ENCODE measurements at regions not wholly inside any gene's neighbourhood (a gene's known extent, or its start where the extent isn't known, plus 50 kb on each side); places are given as distances from the start of the nearest gene placed in this dataset.

- DNase-seq (ENCODE audit: insufficient read length, low spot score) (no peak), FAIRE-seq (no peak)
- TF ChIP-seq, protein P1, sequence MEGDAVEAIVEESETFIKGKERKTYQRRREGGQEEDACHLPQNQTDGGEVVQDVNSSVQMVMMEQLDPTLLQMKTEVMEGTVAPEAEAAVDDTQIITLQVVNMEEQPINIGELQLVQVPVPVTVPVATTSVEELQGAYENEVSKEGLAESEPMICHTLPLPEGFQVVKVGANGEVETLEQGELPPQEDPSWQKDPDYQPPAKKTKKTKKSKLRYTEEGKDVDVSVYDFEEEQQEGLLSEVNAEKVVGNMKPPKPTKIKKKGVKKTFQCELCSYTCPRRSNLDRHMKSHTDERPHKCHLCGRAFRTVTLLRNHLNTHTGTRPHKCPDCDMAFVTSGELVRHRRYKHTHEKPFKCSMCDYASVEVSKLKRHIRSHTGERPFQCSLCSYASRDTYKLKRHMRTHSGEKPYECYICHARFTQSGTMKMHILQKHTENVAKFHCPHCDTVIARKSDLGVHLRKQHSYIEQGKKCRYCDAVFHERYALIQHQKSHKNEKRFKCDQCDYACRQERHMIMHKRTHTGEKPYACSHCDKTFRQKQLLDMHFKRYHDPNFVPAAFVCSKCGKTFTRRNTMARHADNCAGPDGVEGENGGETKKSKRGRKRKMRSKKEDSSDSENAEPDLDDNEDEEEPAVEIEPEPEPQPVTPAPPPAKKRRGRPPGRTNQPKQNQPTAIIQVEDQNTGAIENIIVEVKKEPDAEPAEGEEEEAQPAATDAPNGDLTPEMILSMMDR (IDR thresholded peaks at IDR 0.05; ENCODE audit: insufficient read depth, missing control alignments): no peak
Measured at GRCh38 chr13:64553411-64554129, 2676.6 kb downstream of the PCDH9 start.

DNA sequence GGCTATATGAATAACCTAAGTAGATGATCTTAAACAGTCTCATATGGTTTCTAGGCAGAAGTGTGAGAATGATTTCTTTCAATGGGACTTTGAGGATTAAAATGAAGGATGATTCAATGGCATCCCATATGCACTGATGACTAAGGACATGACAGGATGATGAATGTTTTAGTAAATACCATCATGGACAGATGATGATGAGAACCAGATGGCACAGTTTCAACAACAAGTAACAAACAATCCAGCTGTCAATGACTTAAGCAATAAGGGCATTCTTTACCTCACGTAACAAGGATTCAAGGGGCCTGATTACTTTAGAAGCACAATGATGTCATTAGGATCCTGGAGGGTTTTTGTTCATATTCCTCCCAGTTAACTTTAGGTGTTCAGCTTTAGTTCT, 2678.4 kb downstream of the PCDH9 start:
- DNase-seq (ENCODE audit: insufficient read length, low spot score) (no peak), FAIRE-seq (no peak)
- TF ChIP-seq, protein P1 (IDR thresholded peaks at IDR 0.05; ENCODE audit: insufficient read depth, missing control alignments): no peak

GRCh38 chr13:64546371-64546770, 2683.8 kb downstream of the PCDH9 start:
- TF ChIP-seq, protein P1 (IDR thresholded peaks at IDR 0.05; ENCODE audit: insufficient read depth, missing control alignments): no peak
- DNase-seq (ENCODE audit: insufficient read length, low spot score) (no peak), FAIRE-seq (no peak)

DNA sequence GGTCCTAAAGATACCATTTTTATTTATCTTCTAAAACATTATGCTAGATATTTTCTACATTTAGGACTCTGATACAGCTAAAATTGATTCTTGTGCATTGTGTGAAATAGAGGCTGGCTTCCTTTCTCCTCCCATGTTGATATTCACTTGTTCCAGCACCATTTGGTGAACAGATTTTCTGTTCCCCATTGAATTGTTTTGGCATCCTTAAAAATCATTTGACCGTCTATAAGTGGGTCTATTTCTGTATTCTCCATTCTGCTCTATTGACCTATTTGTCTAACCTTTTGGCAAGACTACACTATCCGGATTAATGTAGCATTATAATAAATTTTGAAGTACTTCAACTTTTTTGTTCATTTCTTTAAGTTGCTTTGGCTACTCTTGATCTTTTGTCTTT, 2689.2 kb downstream of the PCDH9 start:
- DNase-seq (ENCODE audit: insufficient read length, low spot score) (no peak), FAIRE-seq (no peak)
- TF ChIP-seq, protein P1 (IDR thresholded peaks at IDR 0.05; ENCODE audit: insufficient read depth, missing control alignments): no peak

DNA sequence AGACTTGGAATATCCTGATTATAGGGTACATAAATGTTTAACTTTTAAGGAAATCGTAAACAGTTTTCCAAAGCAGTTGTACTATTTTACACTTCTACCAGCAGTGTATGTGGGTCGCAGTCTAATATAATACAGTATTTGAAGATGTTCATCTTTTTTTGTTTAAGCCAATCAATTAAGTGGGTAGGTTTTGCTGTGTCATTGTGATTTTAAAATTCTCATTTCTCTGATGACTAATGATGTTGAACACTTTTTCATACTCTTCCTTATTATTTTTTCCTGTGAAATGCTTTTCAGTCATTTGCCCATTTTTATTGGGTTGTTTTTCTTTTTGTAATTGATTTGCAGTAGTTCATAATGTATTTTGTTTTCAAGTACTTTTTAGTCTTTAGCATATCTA, 2689.7 kb downstream of the PCDH9 start:
- no peak for FAIRE-seq
- TF ChIP-seq, protein P1 (IDR thresholded peaks at IDR 0.05; ENCODE audit: insufficient read depth, missing control alignments): no peak
- no peak for DNase-seq (ENCODE audit: insufficient read length, low spot score)

- FAIRE-seq (no peak), DNase-seq (ENCODE audit: insufficient read length, low spot score) (no peak)
- TF ChIP-seq, protein P1 (IDR thresholded peaks at IDR 0.05; ENCODE audit: insufficient read depth, missing control alignments): no peak
Measured at GRCh38 chr13:64538711-64539110, 2691.4 kb downstream of the PCDH9 start.

DNA sequence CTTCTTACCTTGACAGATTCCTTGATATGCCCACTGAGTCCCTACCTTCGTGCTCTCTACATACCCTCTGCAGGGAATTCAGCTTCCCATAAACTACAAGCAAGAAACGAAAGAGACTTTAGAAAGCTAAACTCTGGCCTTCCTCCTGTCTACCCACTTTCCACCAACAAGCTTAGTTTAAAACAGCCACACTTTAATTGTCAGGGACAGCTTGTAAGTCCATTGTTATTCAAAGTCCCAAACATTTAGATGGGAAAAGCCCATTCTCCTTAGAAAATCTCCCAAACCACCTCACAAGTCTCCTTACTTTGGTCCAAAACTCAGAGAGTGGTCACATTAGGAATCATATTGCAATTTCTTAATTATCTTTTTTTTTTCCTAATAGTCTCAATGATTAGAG, 2695.8 kb downstream of the PCDH9 start:
- TF ChIP-seq, protein P1 (IDR thresholded peaks at IDR 0.05; ENCODE audit: insufficient read depth, missing control alignments): no peak
- FAIRE-seq (no peak), DNase-seq (ENCODE audit: insufficient read length, low spot score) (no peak)
